T-cell (primary cell): ENCODE measurements at regions not wholly inside any gene's neighbourhood (a gene's known extent, or its start where the extent isn't known, plus 50 kb on each side); places are given as distances from the start of the nearest gene placed in this dataset.

Source experiments
- ATAC-seq, 4 experiments: fragments of 200-7000 bp in 3 of 4; fragments of 150-1000 bp in 1 of 4; cut with Tn5 transposase; replicated peaks in 1 of 4; 1 replicate in 3 of 4; 2 replicates in 1 of 4; pipeline ENCODE4 v1.10.0; 2021; ENCODE audit warnings: moderate library complexity in 3 of 4, mild to moderate bottlenecking in 2 of 4, moderate number of reproducible peaks in 1 of 4
- CTCF ChIA-PET, 2 donors: fragments of 300-600 bp; sonication (Branson Sonifier 250); formaldehyde crosslinking; loops; one replicate each; lab custom pipeline; 2022; ENCODE audit warnings: antibody characterized with exemption in 2 of 2; lab: Charles Lee
- POLR2A ChIA-PET, 2 donors: fragments of 300-600 bp; sonication (Branson Sonifier 250); formaldehyde crosslinking; loops; one replicate each; lab custom pipeline; 2022; ENCODE audit warnings: antibody characterized with exemption in 2 of 2; lab: Charles Lee
- DNase-seq, 35 experiments: peaks; one replicate each; pipeline versions ENCODE4 v3.0.0 to v3.0.0-alpha.2; 2013 to 2023
- H3K27ac ChIP-seq: one replicate; pipeline ENCODE4 v1.5.1; 2013; ENCODE audit warnings: low read length
- H3K27me3 ChIP-seq, 2 experiments: replicated peaks in 1 of 2; 1 replicate in 1 of 2; 2 replicates in 1 of 2; pipeline versions ENCODE4 v1.6.1 to v1.7.0; 2013; ENCODE audit warnings: low read length in 1 of 2, mixed read lengths in 1 of 2; ENCODE audit not compliant: control insufficient read depth in 2 of 2, insufficient read depth in 2 of 2; ENCODE audit errors: extremely low read depth in 1 of 2
- H3K36me3 ChIP-seq, 2 donors: 1 replicate in 1 of 2; 2 replicates in 1 of 2; pipeline versions ENCODE4 v1.6.1 to v1.7.0; 2013; ENCODE audit warnings: low read length in 1 of 2; ENCODE audit not compliant: control insufficient read depth in 2 of 2, insufficient read depth in 1 of 2; ENCODE audit errors: extremely low read depth in 1 of 2
- H3K4me1 ChIP-seq, 2 experiments: 1 replicate in 1 of 2; 2 replicates in 1 of 2; pipeline versions ENCODE4 v1.6.1 to v1.7.0; 2013; ENCODE audit warnings: low read length in 2 of 2, mixed read lengths in 1 of 2; ENCODE audit not compliant: insufficient read depth in 2 of 2, control insufficient read depth in 1 of 2; ENCODE audit errors: extremely low read depth in 1 of 2
- H3K4me3 ChIP-seq, 2 donors: 1 replicate in 1 of 2; 2 replicates in 1 of 2; pipeline versions ENCODE4 v1.5.1 to v1.7.0; 2013; ENCODE audit warnings: mild to moderate bottlenecking in 2 of 2, low read length in 1 of 2, moderate library complexity in 1 of 2; ENCODE audit not compliant: control insufficient read depth in 1 of 2; ENCODE audit errors: extremely low read depth in 1 of 2
- H3K9me3 ChIP-seq: 2 replicates; pipeline ENCODE4 v1.7.0; 2013
- H3K27ac Mint-ChIP-seq, 2 donors: one replicate each; pipeline ENCODE4 v1.8.0; 2020 to 2021; ENCODE audit warnings: mild to moderate bottlenecking in 2 of 2, mixed read lengths in 2 of 2
- H3K27me3 Mint-ChIP-seq, 2 donors: one replicate each; pipeline ENCODE4 v1.8.0; 2021 to 2022; ENCODE audit warnings: mixed read lengths in 2 of 2
- H3K36me3 Mint-ChIP-seq: one replicate; pipeline ENCODE4 v1.8.0; 2021; ENCODE audit warnings: mixed read lengths
- H3K4me1 Mint-ChIP-seq, 3 donors: one replicate each; pipeline ENCODE4 v1.8.0; 2020 to 2022; ENCODE audit warnings: mixed read lengths in 3 of 3, mild to moderate bottlenecking in 1 of 3
- H3K4me3 Mint-ChIP-seq, 3 donors: one replicate each; pipeline ENCODE4 v1.8.0; 2020 to 2022; ENCODE audit warnings: mild to moderate bottlenecking in 3 of 3, mixed read lengths in 3 of 3, moderate library complexity in 3 of 3
- H3K9me3 Mint-ChIP-seq, 3 donors: one replicate each; pipeline ENCODE4 v1.8.0; 2020 to 2022; ENCODE audit warnings: mixed read lengths in 3 of 3
- WGBS: methylation state at CpG from one replicate; pipeline ENCODE4 v1.1.5; 2013; ENCODE audit warnings: missing lambda C conversion rate; ENCODE audit not compliant: insufficient coverage; 5-methylcytosine and 5-hydroxymethylcytosine counted together

GRCh38 chr9:134262035-134262434 lies 64.2 kb upstream of the RXRA start:
- H3K27me3 Mint-ChIP-seq, result peaks cover 12 to 22% of the 10 kb centered on the region in 2 donors

GRCh38 chr9:134263596-134263995 lies 62.7 kb upstream of the RXRA start:
- WGBS, result no CpG with 5 or more reads among the region's 11 CpGs
- no peaks in the 10 kb centered on the region for H3K9me3 Mint-ChIP-seq
- H3K27me3 Mint-ChIP-seq, result peaks cover 12 to 30% of the 10 kb centered on the region in 2 donors
- no peaks in the 10 kb centered on the region for H3K4me1 ChIP-seq
- H3K4me1 Mint-ChIP-seq, result peaks cover 0 to 6% (median 0%) of the 10 kb centered on the region in 3 donors
- no peaks in the 10 kb centered on the region for H3K9me3 ChIP-seq
- H3K36me3 Mint-ChIP-seq, result no peaks in the 10 kb centered on the region
- no peak overlapping the region for H3K27ac ChIP-seq
- H3K27ac Mint-ChIP-seq, result no peak overlapping the region
- no peak for DNase-seq
- ChIA-PET POLR2A (no interaction called here), CTCF (no interaction called here)
- no peaks in the 10 kb centered on the region for H3K36me3 ChIP-seq
- no peak overlapping the region for H3K4me3 Mint-ChIP-seq
- H3K4me3 ChIP-seq, result no peak overlapping the region
- ATAC-seq, result no peak
- peaks cover 0 to 47% of the 10 kb centered on the region in 2 experiments for H3K27me3 ChIP-seq

More at GRCh38 chr9:134262035-134262434, 64.2 kb upstream of the RXRA start:
- Histone ChIP-seq H3K36me3 (no peaks in the 10 kb centered on the region), H3K4me3 (no peak overlapping the region), H3K27ac (no peak overlapping the region), H3K27me3 (peaks cover 0 to 45% of the 10 kb centered on the region in 2 experiments), H3K4me1 (no peaks in the 10 kb centered on the region), H3K9me3 (no peaks in the 10 kb centered on the region)
- ATAC-seq, result no peak
- H3K9me3 Mint-ChIP-seq, result no peaks in the 10 kb centered on the region
- H3K4me3 Mint-ChIP-seq, result no peak overlapping the region
- POLR2A ChIA-PET, result no interaction called here
- DNase-seq, result no peak
- no peak overlapping the region for H3K27ac Mint-ChIP-seq
- H3K36me3 Mint-ChIP-seq, result no peaks in the 10 kb centered on the region
- 85% methylated on average over 7 of the region's 10 CpGs for WGBS
- CTCF ChIA-PET, result no interaction called here
- no peaks in the 10 kb centered on the region for H3K4me1 Mint-ChIP-seq

- DNase-seq (no peak), ATAC-seq (no peak)
- CTCF ChIA-PET, result no interaction called here
These were observed 62.1 kb upstream of the RXRA start for GRCh38 chr9:134264169-134264568.

GRCh38 chr9:134265078-134265477 lies 61.2 kb upstream of the RXRA start:
- Mint-ChIP-seq H3K4me1 (peaks cover 0 to 6% (median 0%) of the 10 kb centered on the region in 3 donors), H3K36me3 (no peaks in the 10 kb centered on the region), H3K27me3 (peaks cover 12 to 30% of the 10 kb centered on the region in 2 donors), H3K9me3 (no peaks in the 10 kb centered on the region), H3K27ac (no peak overlapping the region), H3K4me3 (no peak overlapping the region)
- Histone ChIP-seq H3K27ac (no peak overlapping the region), H3K4me1 (no peaks in the 10 kb centered on the region), H3K9me3 (no peaks in the 10 kb centered on the region), H3K4me3 (no peak overlapping the region), H3K27me3 (peaks cover 0 to 55% of the 10 kb centered on the region in 2 experiments), H3K36me3 (no peaks in the 10 kb centered on the region)
- ChIA-PET CTCF (no interaction called here), POLR2A (no interaction called here)
- 81% methylated on average over 7 of the region's 7 CpGs for WGBS
- no peak for DNase-seq
- no peak for ATAC-seq

More at GRCh38 chr9:134264169-134264568, 62.1 kb upstream of the RXRA start:
- Histone ChIP-seq H3K9me3 (no peaks in the 10 kb centered on the region), H3K27me3 (peaks cover 0 to 50% of the 10 kb centered on the region in 2 experiments), H3K4me1 (no peaks in the 10 kb centered on the region), H3K27ac (no peak overlapping the region), H3K36me3 (no peaks in the 10 kb centered on the region), H3K4me3 (no peak overlapping the region)
- Mint-ChIP-seq H3K36me3 (no peaks in the 10 kb centered on the region), H3K4me3 (no peak overlapping the region), H3K27ac (no peak overlapping the region), H3K9me3 (no peaks in the 10 kb centered on the region), H3K27me3 (peaks cover 12 to 30% of the 10 kb centered on the region in 2 donors), H3K4me1 (peaks cover 0 to 6% (median 0%) of the 10 kb centered on the region in 3 donors)
- WGBS, result 77% methylated on average over 5 of the region's 11 CpGs
- POLR2A ChIA-PET, result no interaction called here

DNA sequence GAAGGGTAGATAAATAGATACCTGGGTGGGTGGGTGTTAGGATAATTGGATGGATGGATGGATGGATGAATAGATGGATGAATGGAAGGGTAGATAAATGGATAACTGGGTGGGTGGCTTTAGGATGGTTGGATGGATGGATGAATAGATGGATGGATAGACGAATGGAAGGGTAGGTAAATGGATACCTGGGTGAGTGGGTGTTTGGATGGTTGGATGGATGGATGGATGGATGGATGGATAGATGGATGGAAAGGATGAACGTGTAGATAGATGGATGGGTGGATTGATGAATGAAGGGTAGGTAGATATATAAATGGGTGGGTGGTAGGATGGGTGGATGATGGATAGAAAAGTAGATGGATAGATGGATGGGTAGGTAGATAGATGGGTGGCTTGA lies 59.8 kb upstream of the RXRA start:
- CTCF ChIA-PET, result no interaction called here

DNA sequence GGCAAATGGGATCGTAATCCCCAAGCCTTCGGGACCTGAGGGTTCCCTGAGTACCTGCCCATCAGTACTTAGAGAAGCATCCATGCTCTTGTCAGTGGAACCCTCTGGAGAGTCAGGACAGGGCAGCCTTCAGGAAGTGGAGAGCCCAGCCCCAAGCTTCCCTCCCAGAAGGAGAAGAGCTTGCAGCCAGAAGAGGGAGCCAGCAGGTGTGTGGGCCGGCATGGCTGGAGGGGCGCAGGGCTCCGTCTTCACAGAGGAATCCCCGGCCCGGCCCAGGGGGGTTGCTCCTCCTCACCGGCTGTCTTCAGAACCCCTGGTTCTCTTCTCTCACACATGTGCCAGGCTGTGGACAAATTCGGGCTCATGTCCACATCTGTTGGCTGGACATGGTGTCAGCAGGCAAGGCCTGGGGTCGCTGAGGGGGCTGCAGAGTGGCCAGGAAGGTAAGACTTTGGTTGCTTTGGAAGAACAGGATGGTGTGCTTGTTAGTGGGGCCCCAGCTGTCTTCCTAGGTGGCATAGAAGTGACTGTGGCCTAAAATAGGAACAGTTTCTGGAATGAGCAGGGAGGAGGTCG lies 58.9 kb upstream of the RXRA start:
- Mint-ChIP-seq H3K27ac (peak overlapping the region in 1 of 2 donors; percentile 31), H3K36me3 (no peaks in the 10 kb centered on the region), H3K4me3 (no peak overlapping the region), H3K9me3 (no peaks in the 10 kb centered on the region), H3K4me1 (peaks cover 0 to 6% (median 0%) of the 10 kb centered on the region in 3 donors), H3K27me3 (peaks cover 12 to 34% of the 10 kb centered on the region in 2 donors)
- Histone ChIP-seq H3K9me3 (no peaks in the 10 kb centered on the region), H3K36me3 (no peaks in the 10 kb centered on the region), H3K4me3 (no peak overlapping the region), H3K27me3 (peaks cover 0 to 58% of the 10 kb centered on the region in 2 experiments), H3K4me1 (no peaks in the 10 kb centered on the region), H3K27ac (no peak overlapping the region)
- ATAC-seq, result no peak
- ChIA-PET CTCF (no interaction called here), POLR2A (no interaction called here)
- DNase-seq, result no peak
- 66% methylated on average over 6 of the region's 11 CpGs for WGBS

More for the DNA sequence above, 59.8 kb upstream of the RXRA start:
- Mint-ChIP-seq H3K36me3 (no peaks in the 10 kb centered on the region), H3K4me1 (peaks cover 0 to 6% (median 0%) of the 10 kb centered on the region in 3 donors), H3K27ac (no peak overlapping the region), H3K27me3 (peaks cover 12 to 30% of the 10 kb centered on the region in 2 donors), H3K4me3 (no peak overlapping the region), H3K9me3 (no peaks in the 10 kb centered on the region)
- Histone ChIP-seq H3K36me3 (no peaks in the 10 kb centered on the region), H3K27me3 (peaks cover 0 to 59% of the 10 kb centered on the region in 2 experiments), H3K9me3 (no peaks in the 10 kb centered on the region), H3K4me3 (no peak overlapping the region), H3K4me1 (no peaks in the 10 kb centered on the region), H3K27ac (no peak overlapping the region)
- DNase-seq (no peak), ATAC-seq (no peak)
- 63% methylated on average over 2 of the region's 2 CpGs for WGBS
- POLR2A ChIA-PET, result no interaction called here
